NCI-H2196 treated with DMSO at 0.1 percent for 48 hours (cell line): ENCODE measurements at regions not wholly inside any gene's neighbourhood (a gene's known extent, or its start where the extent isn't known, plus 50 kb on each side); places are given as distances from the start of the nearest gene placed in this dataset.

Source experiments
- DNase-seq: peaks from one replicate; lab custom pipeline; 2025; ENCODE audit not compliant: unreplicated experiment; lab: John Stamatoyannopoulos, UW

GRCh38 chr3:159123877-159124276 is 322.0 kb downstream of the MFSD1 start:
- no peak for DNase-seq

GRCh38 chr3:159126261-159127020 is 324.6 kb downstream of the MFSD1 start:
- no peak for DNase-seq

GRCh38 chr3:159127021-159127392 is 325.2 kb downstream of the MFSD1 start:
- no peak for DNase-seq

GRCh38 chr3:159128628-159129027 is 326.8 kb downstream of the MFSD1 start:
- no peak for DNase-seq

GRCh38 chr3:159130108-159130507 is 328.3 kb downstream of the MFSD1 start:
- no peak for DNase-seq

- DNase-seq = no peak
Measured at GRCh38 chr3:159131376-159131775, 329.5 kb downstream of the MFSD1 start.

GRCh38 chr3:159137949-159138348 is 336.1 kb downstream of the MFSD1 start:
- DNase-seq = no peak

- DNase-seq = no peak
Measured at GRCh38 chr3:159139326-159139725, 337.5 kb downstream of the MFSD1 start.

- no peak for DNase-seq
Measured at GRCh38 chr3:159144472-159144871, 342.6 kb downstream of the MFSD1 start.

- no peak for DNase-seq
Measured at GRCh38 chr3:159144891-159145290, 343.0 kb downstream of the MFSD1 start.

- DNase-seq = no peak
Measured at GRCh38 chr3:159146392-159146791, 344.5 kb downstream of the MFSD1 start.

GRCh38 chr3:159146856-159147435 is 345.1 kb downstream of the MFSD1 start:
- DNase-seq = no peak

- no peak for DNase-seq
Measured at GRCh38 chr3:159147813-159148212, 346.0 kb downstream of the MFSD1 start.

GRCh38 chr3:159148466-159148865 is 346.6 kb downstream of the MFSD1 start:
- no peak for DNase-seq

GRCh38 chr3:159149131-159149530 is 347.3 kb downstream of the MFSD1 start:
- no peak for DNase-seq

- no peak for DNase-seq
Measured at GRCh38 chr3:159149633-159150032, 347.8 kb downstream of the MFSD1 start.

GRCh38 chr3:159150180-159150579 is 348.3 kb downstream of the MFSD1 start:
- DNase-seq = no peak

GRCh38 chr3:159151130-159151529 is 349.3 kb downstream of the MFSD1 start:
- DNase-seq = no peak

- no peak for DNase-seq
Measured at GRCh38 chr3:159157275-159157674, 355.4 kb downstream of the MFSD1 start.

- DNase-seq = no peak
Measured at GRCh38 chr3:159158213-159158612, 356.4 kb downstream of the MFSD1 start.

- no peak for DNase-seq
Measured at GRCh38 chr3:159158801-159159200, 356.9 kb downstream of the MFSD1 start.

GRCh38 chr3:159159546-159159945 is 357.7 kb downstream of the MFSD1 start:
- no peak for DNase-seq

GRCh38 chr3:159163656-159164055 is 361.8 kb downstream of the MFSD1 start:
- DNase-seq = no peak
